ENCODE measurements at regions not wholly inside any gene's neighbourhood (a gene's known extent, or its start where the extent isn't known, plus 50 kb on each side); places are given as distances from the start of the nearest gene placed in this dataset.

GRCh38 chr4:22162454-22162853 lies 213.9 kb upstream of the KCNIP4 start:
- Mint-ChIP-seq H3K36me3 (no peaks in the 10 kb centered on the region), H3K27ac (no peak overlapping the region), H3K4me1 (no peaks in the 10 kb centered on the region), H3K4me3 (no peak overlapping the region), H3K27me3 (ENCODE audit: low read depth in 3 of 3) (peaks cover 0 to 1% (median 0%) of the 10 kb centered on the region in 3 donors), H3K9me3 (peaks cover 8 to 39% (median 26%) of the 10 kb centered on the region in 6 donors)
- no peak for DNase-seq

GRCh38 chr4:22130741-22131140 lies 182.2 kb upstream of the KCNIP4 start:
- Mint-ChIP-seq H3K4me3 (no peak overlapping the region), H3K9me3 (peaks cover 2 to 13% (median 4%) of the 10 kb centered on the region in 6 donors), H3K27ac (no peak overlapping the region), H3K4me1 (no peaks in the 10 kb centered on the region), H3K36me3 (no peaks in the 10 kb centered on the region), H3K27me3 (ENCODE audit: low read depth in 3 of 3) (peaks cover 0 to 2% (median 0%) of the 10 kb centered on the region in 3 donors)
- DNase-seq, result no peak

- Mint-ChIP-seq H3K27me3 (ENCODE audit: low read depth in 3 of 3) (peaks cover 0 to 2% (median 0%) of the 10 kb centered on the region in 3 donors), H3K36me3 (no peaks in the 10 kb centered on the region), H3K4me3 (no peak overlapping the region), H3K27ac (no peak overlapping the region), H3K4me1 (no peaks in the 10 kb centered on the region), H3K9me3 (peaks cover 3 to 16% (median 4%) of the 10 kb centered on the region in 6 donors)
- DNase-seq, result no peak
These were observed 181.0 kb upstream of the KCNIP4 start for GRCh38 chr4:22129454-22130029.

GRCh38 chr4:22122062-22122461 lies 173.5 kb upstream of the KCNIP4 start:
- peaks cover 9 to 33% (median 14%) of the 10 kb centered on the region in 6 donors for H3K9me3 Mint-ChIP-seq
- no peak overlapping the region for H3K27ac Mint-ChIP-seq
- H3K27me3 Mint-ChIP-seq (ENCODE audit: low read depth in 3 of 3), result peaks cover 0 to 1% (median 0%) of the 10 kb centered on the region in 3 donors
- DNase-seq, result no peak
- no peak overlapping the region for H3K4me3 Mint-ChIP-seq
- H3K4me1 Mint-ChIP-seq, result no peaks in the 10 kb centered on the region
- no peaks in the 10 kb centered on the region for H3K36me3 Mint-ChIP-seq

GRCh38 chr4:22115262-22115661 lies 166.7 kb upstream of the KCNIP4 start:
- Mint-ChIP-seq H3K36me3 (no peaks in the 10 kb centered on the region), H3K4me3 (no peak overlapping the region), H3K27me3 (ENCODE audit: low read depth in 3 of 3) (peaks cover 0 to 1% (median 0%) of the 10 kb centered on the region in 3 donors), H3K4me1 (no peaks in the 10 kb centered on the region), H3K27ac (no peak overlapping the region), H3K9me3 (peaks cover 2 to 24% (median 9%) of the 10 kb centered on the region in 6 donors)
- no peak for DNase-seq

- DNase-seq, result no peak
- H3K4me3 Mint-ChIP-seq, result no peak overlapping the region
- H3K36me3 Mint-ChIP-seq, result no peaks in the 10 kb centered on the region
- H3K27ac Mint-ChIP-seq, result no peak overlapping the region
- no peaks in the 10 kb centered on the region for H3K4me1 Mint-ChIP-seq
- H3K9me3 Mint-ChIP-seq, result peaks cover 0 to 15% (median 3%) of the 10 kb centered on the region in 6 donors
- H3K27me3 Mint-ChIP-seq (ENCODE audit: low read depth in 3 of 3), result peaks cover 0 to 2% (median under 1%) of the 10 kb centered on the region in 3 donors
These were observed 155.2 kb upstream of the KCNIP4 start for GRCh38 chr4:22103768-22104167.

- DNase-seq, result no peak
- Mint-ChIP-seq H3K27me3 (ENCODE audit: low read depth in 3 of 3) (peaks cover 0 to 2% (median 1%) of the 10 kb centered on the region in 3 donors), H3K4me1 (no peaks in the 10 kb centered on the region), H3K36me3 (no peaks in the 10 kb centered on the region), H3K27ac (no peak overlapping the region), H3K9me3 (peaks cover 0 to 8% (median 3%) of the 10 kb centered on the region in 6 donors), H3K4me3 (no peak overlapping the region)
These were observed 151.3 kb upstream of the KCNIP4 start for GRCh38 chr4:22099896-22100295.

GRCh38 chr4:22097596-22097995 lies 149.0 kb upstream of the KCNIP4 start:
- H3K36me3 Mint-ChIP-seq, result peaks cover 0 to 3% (median 0%) of the 10 kb centered on the region in 3 donors
- no peak overlapping the region for H3K4me3 Mint-ChIP-seq
- H3K27me3 Mint-ChIP-seq (ENCODE audit: low read depth in 3 of 3), result peaks cover 0 to 1% (median under 1%) of the 10 kb centered on the region in 3 donors
- DNase-seq, result no peak
- H3K27ac Mint-ChIP-seq, result no peak overlapping the region
- H3K9me3 Mint-ChIP-seq, result peaks cover 0 to 21% (median 8%) of the 10 kb centered on the region in 6 donors
- H3K4me1 Mint-ChIP-seq, result no peaks in the 10 kb centered on the region

GRCh38 chr4:22094217-22094616 lies 145.6 kb upstream of the KCNIP4 start:
- no peak overlapping the region for H3K4me3 Mint-ChIP-seq
- no peak for DNase-seq
- peaks cover 0 to 24% (median 11%) of the 10 kb centered on the region in 6 donors for H3K9me3 Mint-ChIP-seq
- H3K27me3 Mint-ChIP-seq (ENCODE audit: low read depth in 3 of 3), result peaks cover 0 to 1% (median 0%) of the 10 kb centered on the region in 3 donors
- no peak overlapping the region for H3K27ac Mint-ChIP-seq
- H3K4me1 Mint-ChIP-seq, result no peaks in the 10 kb centered on the region
- peaks cover 0 to 3% (median 0%) of the 10 kb centered on the region in 3 donors for H3K36me3 Mint-ChIP-seq

GRCh38 chr4:22093126-22093525 lies 144.6 kb upstream of the KCNIP4 start:
- H3K4me1 Mint-ChIP-seq, result no peaks in the 10 kb centered on the region
- H3K9me3 Mint-ChIP-seq, result peaks cover 4 to 27% (median 12%) of the 10 kb centered on the region in 6 donors
- peaks cover 0 to 2% (median 0%) of the 10 kb centered on the region in 3 donors for H3K27me3 Mint-ChIP-seq (ENCODE audit: low read depth in 3 of 3)
- H3K36me3 Mint-ChIP-seq, result peaks cover 0 to 3% (median 0%) of the 10 kb centered on the region in 3 donors
- H3K4me3 Mint-ChIP-seq, result no peak overlapping the region
- no peak for DNase-seq
- H3K27ac Mint-ChIP-seq, result no peak overlapping the region

GRCh38 chr4:22091906-22092305 lies 143.3 kb upstream of the KCNIP4 start:
- no peak for DNase-seq
- Mint-ChIP-seq H3K4me1 (no peaks in the 10 kb centered on the region), H3K27me3 (ENCODE audit: low read depth in 3 of 3) (peaks cover 0 to 2% (median 0%) of the 10 kb centered on the region in 3 donors), H3K27ac (no peak overlapping the region), H3K36me3 (peaks cover 0 to 3% (median 0%) of the 10 kb centered on the region in 3 donors), H3K9me3 (peaks cover 4 to 36% (median 12%) of the 10 kb centered on the region in 6 donors), H3K4me3 (no peak overlapping the region)

GRCh38 chr4:22091352-22091717 lies 142.8 kb upstream of the KCNIP4 start:
- H3K4me3 Mint-ChIP-seq, result no peak overlapping the region
- peaks cover 5 to 41% (median 13%) of the 10 kb centered on the region in 6 donors for H3K9me3 Mint-ChIP-seq
- H3K36me3 Mint-ChIP-seq, result peaks cover 0 to 3% (median 0%) of the 10 kb centered on the region in 3 donors
- no peak for DNase-seq
- no peaks in the 10 kb centered on the region for H3K4me1 Mint-ChIP-seq
- peaks cover 0 to 2% (median 0%) of the 10 kb centered on the region in 3 donors for H3K27me3 Mint-ChIP-seq (ENCODE audit: low read depth in 3 of 3)
- no peak overlapping the region for H3K27ac Mint-ChIP-seq

GRCh38 chr4:22090661-22091351 lies 142.2 kb upstream of the KCNIP4 start:
- no peak for DNase-seq
- Mint-ChIP-seq H3K9me3 (peaks cover 7 to 47% (median 18%) of the 10 kb centered on the region in 6 donors), H3K27me3 (ENCODE audit: low read depth in 3 of 3) (peaks cover 0 to 2% (median 0%) of the 10 kb centered on the region in 3 donors), H3K36me3 (peaks cover 0 to 3% (median 0%) of the 10 kb centered on the region in 3 donors), H3K27ac (no peak overlapping the region), H3K4me1 (no peaks in the 10 kb centered on the region), H3K4me3 (no peak overlapping the region)

GRCh38 chr4:22077571-22077970 lies 129.0 kb upstream of the KCNIP4 start:
- Mint-ChIP-seq H3K27ac (no peak overlapping the region), H3K4me1 (no peaks in the 10 kb centered on the region), H3K27me3 (ENCODE audit: low read depth in 3 of 3) (peaks cover 0 to 1% (median under 1%) of the 10 kb centered on the region in 3 donors), H3K36me3 (no peaks in the 10 kb centered on the region), H3K4me3 (no peak overlapping the region), H3K9me3 (peaks cover 7 to 58% (median 23%) of the 10 kb centered on the region in 6 donors)
- no peak for DNase-seq
